MV-4-11 (cell line): ENCODE measurements at regions not wholly inside any gene's neighbourhood (a gene's known extent, or its start where the extent isn't known, plus 50 kb on each side); places are given as distances from the start of the nearest gene placed in this dataset.

Experiments used
- DNase-seq: peaks from one replicate; lab custom pipeline; 2025; lab: John Stamatoyannopoulos, UW

- DNase-seq, result no peak
These were observed 95.5 kb upstream of the COL8A1 start for GRCh38 chr3:99542767-99543518.

DNA sequence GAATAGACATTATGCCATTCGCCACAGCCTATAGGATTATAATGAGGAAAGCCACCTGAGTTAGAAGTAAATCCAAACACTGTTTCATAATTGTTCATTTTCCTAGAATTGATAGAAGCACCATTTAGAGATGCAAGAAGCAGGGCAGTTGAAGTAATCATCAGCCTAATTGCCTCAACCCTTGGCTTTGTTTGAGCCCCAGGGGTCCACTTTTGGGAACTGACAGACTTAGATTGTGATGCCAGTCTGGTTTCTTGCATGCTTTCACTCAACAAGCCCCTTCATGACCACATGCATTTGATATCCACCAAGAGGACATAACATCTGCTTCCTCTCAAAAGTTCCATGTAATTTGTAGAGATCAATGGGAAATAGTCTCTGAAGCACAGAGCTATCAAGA, 97.2 kb upstream of the COL8A1 start:
- no peak for DNase-seq

- no peak for DNase-seq
These were observed 101.0 kb upstream of the COL8A1 start for GRCh38 chr3:99537416-99537815.

GRCh38 chr3:99536555-99537314, 101.7 kb upstream of the COL8A1 start:
- no peak for DNase-seq

- DNase-seq, result peak; percentile 72
These were observed 103.3 kb upstream of the COL8A1 start for GRCh38 chr3:99534951-99535704.

GRCh38 chr3:99532246-99532645, 106.1 kb upstream of the COL8A1 start:
- peak; percentile 60 for DNase-seq

- DNase-seq, result no peak
These were observed 109.1 kb upstream of the COL8A1 start for GRCh38 chr3:99529265-99529664.

DNA sequence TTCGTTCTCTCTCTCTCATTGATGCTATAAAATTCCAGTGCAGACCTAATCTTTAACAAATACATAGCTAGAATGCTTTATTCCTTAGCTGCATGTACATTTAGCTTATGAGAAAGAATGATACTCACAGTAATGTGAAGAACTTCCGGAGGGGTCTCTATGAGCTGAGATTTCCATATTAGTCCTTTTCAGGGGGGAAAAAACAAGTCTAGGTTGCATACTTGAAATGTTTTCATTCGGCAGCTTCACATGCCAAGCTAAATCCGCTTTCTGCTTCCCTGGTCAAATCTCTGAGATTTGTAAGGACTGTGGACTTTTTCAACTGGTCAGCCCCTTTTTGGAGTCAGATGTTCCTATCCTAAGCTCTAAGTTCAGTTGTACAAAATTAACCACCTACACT, 111.5 kb upstream of the COL8A1 start:
- no peak for DNase-seq

DNA sequence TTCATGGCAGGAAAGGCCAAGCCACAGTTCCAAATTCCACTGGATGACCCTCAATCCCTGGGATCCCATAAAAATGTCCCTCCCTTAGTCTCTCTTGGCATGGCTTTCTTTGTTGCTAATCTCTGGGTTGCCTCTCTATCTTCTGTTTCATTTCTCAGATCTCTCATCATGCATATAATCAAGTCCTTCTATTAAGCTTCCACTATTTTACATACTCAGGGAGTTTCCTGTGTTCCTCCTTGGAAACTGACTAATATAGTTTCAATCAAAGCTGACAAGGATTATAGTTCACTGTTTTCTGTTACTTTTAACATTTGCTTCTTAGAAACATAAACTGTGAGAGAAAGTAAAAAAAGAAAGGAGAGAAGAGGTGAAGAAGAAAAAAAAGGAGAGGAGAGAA, 113.8 kb upstream of the COL8A1 start:
- DNase-seq, result no peak

GRCh38 chr3:99523431-99524127, 114.8 kb upstream of the COL8A1 start:
- DNase-seq, result no peak

DNA sequence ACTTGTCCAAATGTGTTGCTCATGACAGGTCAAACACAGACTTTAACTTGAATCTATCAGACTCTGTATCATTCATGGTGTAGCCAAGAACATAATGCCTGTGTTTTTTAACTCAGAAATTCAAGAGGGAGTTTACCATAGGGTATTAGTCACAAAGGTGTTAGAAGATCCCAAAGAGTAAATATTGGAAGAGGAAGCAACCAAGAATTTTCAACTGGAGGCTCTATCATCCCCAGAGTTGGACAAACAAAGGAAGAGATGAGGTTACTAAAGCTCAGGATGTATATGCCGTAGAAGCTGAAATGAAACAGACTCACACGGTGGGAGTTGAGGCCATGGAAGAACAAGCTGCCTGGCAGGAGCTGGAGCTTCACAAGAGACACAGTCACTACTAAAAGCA, 116.2 kb upstream of the COL8A1 start:
- DNase-seq, result no peak

DNA sequence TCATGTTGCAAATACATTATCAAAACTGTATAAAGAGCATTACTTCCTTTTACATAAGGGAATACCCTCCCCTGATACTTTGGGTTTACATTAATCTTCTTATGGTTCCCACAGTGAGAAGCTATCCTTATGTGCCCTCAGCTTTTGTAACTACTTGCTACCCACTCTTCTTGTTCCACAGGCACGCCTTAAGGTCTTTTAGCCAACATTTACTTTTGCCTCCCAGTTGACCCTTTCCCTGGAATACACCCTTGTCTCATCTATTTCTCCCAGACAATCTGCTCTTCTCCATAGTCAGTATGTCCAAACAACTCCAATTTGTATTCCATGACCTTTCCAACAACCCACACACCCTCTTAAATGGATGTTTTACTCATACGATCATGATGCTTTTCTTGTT, 116.8 kb upstream of the COL8A1 start:
- DNase-seq, result no peak

GRCh38 chr3:99520513-99520912, 117.9 kb upstream of the COL8A1 start:
- DNase-seq, result no peak

DNA sequence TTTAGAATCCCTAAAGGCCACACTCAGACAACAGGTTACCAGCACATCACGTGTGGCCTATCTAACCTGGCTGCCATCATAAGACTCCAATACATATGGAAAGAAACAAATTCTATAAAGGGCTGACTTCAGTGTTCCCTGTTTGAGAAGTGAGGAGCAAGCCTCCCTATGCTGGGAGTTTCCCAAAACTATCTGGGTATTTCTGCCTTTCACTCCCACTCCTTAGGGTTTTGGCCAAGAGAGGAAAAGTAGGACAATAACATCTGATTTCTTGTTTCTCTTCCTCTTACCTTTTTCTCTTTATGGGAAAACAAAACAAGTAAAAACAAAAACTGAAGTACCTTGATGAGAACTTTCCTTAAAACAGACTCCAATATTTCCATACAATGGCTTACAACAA, 121.5 kb upstream of the COL8A1 start:
- no peak for DNase-seq

DNA sequence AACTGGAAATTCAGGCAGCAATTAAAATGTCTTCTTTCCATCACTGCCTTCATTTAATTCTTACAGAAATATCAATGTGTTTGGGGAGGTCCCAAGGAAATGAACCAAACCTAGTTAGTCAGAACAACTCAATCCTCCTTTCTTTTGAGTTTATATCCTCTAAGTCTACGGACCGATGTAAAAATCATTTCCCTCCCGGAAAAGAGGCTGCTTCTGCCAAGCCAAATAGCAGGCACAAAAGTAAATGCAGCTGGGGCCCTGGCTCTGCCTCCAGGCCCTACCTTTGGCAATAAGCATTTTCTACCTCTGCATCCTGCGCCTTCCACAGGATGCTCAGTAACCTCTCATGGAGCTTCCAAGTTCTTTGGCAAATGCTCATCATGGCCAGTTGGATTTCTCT, 122.5 kb upstream of the COL8A1 start:
- DNase-seq, result no peak

DNA sequence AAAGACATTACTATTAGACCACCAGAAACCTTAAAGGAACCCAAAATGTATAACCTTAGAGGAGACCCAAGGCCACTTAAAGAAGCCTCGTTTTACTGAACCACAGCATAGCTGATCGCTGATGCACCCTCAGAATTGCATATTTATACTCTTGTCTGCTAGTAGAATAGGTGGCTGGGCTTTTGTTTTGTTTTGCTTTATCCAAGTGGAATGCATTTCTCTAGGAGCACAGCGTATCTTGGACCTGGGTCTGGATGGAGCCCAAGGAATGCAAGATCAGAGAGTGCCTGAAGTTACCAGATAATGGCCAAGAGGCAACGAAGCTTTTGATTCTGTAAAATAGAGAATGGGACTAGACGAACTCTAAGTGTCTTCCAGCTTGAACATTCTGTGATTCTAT, 129.2 kb upstream of the COL8A1 start:
- no peak for DNase-seq

DNA sequence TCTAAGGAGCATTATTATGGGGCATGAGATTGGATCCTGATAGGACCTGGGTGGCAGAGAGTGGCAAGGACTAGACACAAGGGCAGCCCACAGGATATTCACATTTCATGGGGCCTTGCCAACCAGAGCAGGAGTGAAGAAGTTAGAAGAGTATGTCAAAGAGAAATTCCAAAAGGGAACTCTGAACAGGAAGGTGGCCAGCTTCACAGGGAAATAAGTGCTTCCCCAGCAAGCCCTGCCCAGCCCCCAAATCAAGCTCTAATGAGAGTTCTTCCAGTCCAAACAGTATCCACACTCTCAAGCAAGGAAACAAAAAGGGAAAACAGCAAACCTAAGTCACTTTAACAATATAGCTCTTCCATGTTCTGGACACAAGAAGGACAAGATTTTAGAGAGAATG, 130.2 kb upstream of the COL8A1 start:
- no peak for DNase-seq

DNA sequence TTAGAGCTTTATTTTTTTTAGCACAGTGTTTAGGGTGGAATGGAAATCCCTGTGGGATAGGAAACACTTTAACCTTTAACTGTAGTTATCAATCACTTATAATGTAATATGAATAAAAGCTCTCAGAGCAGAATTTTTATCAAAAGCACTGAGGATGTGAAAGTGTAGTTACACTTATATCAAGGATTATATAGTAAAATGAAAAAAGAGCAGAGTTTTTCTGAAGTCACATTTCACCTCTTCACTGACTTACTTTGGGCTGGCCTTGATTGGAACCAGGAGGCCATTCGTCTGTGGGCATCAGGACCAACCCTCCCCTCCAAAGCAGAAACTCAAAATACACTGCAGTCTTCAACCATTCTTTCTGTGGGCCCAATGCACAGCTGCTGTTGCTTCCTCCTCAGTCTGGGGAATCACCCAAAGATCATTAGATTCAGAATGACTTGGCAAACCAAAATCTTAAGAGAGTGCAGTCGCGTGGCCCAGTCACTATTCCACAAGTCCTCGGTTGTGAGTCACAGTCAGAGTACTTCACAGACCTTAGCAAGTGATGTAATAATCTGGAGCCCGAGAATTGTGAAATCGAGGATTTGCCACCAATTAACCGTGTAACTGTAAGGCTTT, 132.6 kb upstream of the COL8A1 start:
- peak; percentile 99 for DNase-seq

- DNase-seq, result no peak
These were observed 133.2 kb upstream of the COL8A1 start for GRCh38 chr3:99505200-99505599.

- DNase-seq, result peak; percentile 16
These were observed 134.1 kb upstream of the COL8A1 start for GRCh38 chr3:99504258-99504657.

GRCh38 chr3:99503350-99503749, 135.0 kb upstream of the COL8A1 start:
- DNase-seq, result no peak

GRCh38 chr3:99502871-99503270, 135.5 kb upstream of the COL8A1 start:
- no peak for DNase-seq
